Epithelial cell of esophagus (primary cell): ENCODE measurements at regions not wholly inside any gene's neighbourhood (a gene's known extent, or its start where the extent isn't known, plus 50 kb on each side); places are given as distances from the start of the nearest gene placed in this dataset.

ENCODE experiments used
- DNase-seq: peaks from one replicate; pipeline ENCODE4 v3.0.0; 2010; ENCODE audit warnings: low read depth
- H3K4me3 ChIP-seq: 2 replicates; pipeline ENCODE4 v1.5.1; 2011; ENCODE audit warnings: mild to moderate bottlenecking, low read length, control low read depth
- CTCF ChIP-seq: IDR thresholded peaks from 2 replicates; pipeline ENCODE4 v1.5.1; 2011; ENCODE audit warnings: low read depth, mild to moderate bottlenecking, low read length, control low read depth, inconsistent platforms; ENCODE audit not compliant: insufficient read depth; ENCODE audit errors: missing control alignments

- no peak for DNase-seq
- no peak for TF ChIP-seq CTCF
- H3K4me3 ChIP-seq = no peak overlapping the region
These were observed 92.9 kb upstream of the PAK3 start for GRCh38 chrX:111003118-111003517.

GRCh38 chrX:110992611-110993010, 103.4 kb upstream of the PAK3 start:
- peak; percentile 64 for TF ChIP-seq CTCF
- no peak overlapping the region for H3K4me3 ChIP-seq
- peak; percentile 48 for DNase-seq

- no peak overlapping the region for H3K4me3 ChIP-seq
- no peak for TF ChIP-seq CTCF
- no peak for DNase-seq
These were observed 106.1 kb upstream of the PAK3 start for GRCh38 chrX:110989869-110990268.

GRCh38 chrX:110989447-110989846, 106.5 kb upstream of the PAK3 start:
- no peak for DNase-seq
- no peak for TF ChIP-seq CTCF
- H3K4me3 ChIP-seq = no peak overlapping the region

GRCh38 chrX:110987292-110987691, 108.7 kb upstream of the PAK3 start:
- no peak for TF ChIP-seq CTCF
- no peak overlapping the region for H3K4me3 ChIP-seq
- no peak for DNase-seq

- peak; percentile 57 for DNase-seq
- H3K4me3 ChIP-seq = no peak overlapping the region
- no peak for TF ChIP-seq CTCF
These were observed 110.5 kb upstream of the PAK3 start for GRCh38 chrX:110985470-110985869.

- DNase-seq = no peak
- TF ChIP-seq CTCF = no peak
- no peak overlapping the region for H3K4me3 ChIP-seq
These were observed 113.0 kb upstream of the PAK3 start for GRCh38 chrX:110983024-110983423.
